Posterior vena cava (tissue), 2 donors: ENCODE measurements at regions not wholly inside any gene's neighbourhood (a gene's known extent, or its start where the extent isn't known, plus 50 kb on each side); places are given as distances from the start of the nearest gene placed in this dataset.
"Not testable (repeated sequence)": the region's sequence is repeated elsewhere in the genome, so short reads cannot be mapped to it uniquely, and the experiment has no call there.

ENCODE experiments used
- DNase-seq: peaks from one replicate; pipeline ENCODE4 v3.0.0-alpha.2; 2020; ENCODE audit warnings: low spot score
- intact Hi-C, 2 donors: fragments of 100-400 bp; cut with DNase I; formaldehyde crosslinking; loops; one replicate each; pipeline versions ENCODE4 v1.14.1 to v1.14.2; 2022 to 2023
- donor health status: DM: yes; HTN: yes; CAD: no.
- donor health status: DM: yes; HTN: yes; CAD: no.

- intact Hi-C loops = no loop called here
- no peak for DNase-seq
Measured at GRCh38 chr10:36443233-36443632, 682.2 kb upstream of the ANKRD30A start.

- intact Hi-C loops = no loop called here
- DNase-seq = no peak
Measured at GRCh38 chr10:36441557-36441956, 683.8 kb upstream of the ANKRD30A start.

GRCh38 chr10:36440539-36440938 is 684.9 kb upstream of the ANKRD30A start:
- no peak for DNase-seq
- intact Hi-C loops = no loop called here

GRCh38 chr10:36437367-36437766 is 688.0 kb upstream of the ANKRD30A start:
- intact Hi-C loops = no loop called here

GRCh38 chr10:36428507-36428906 is 696.9 kb upstream of the ANKRD30A start:
- no peak for DNase-seq
- intact Hi-C loops = no loop called here

More at GRCh38 chr10:36437367-36437766, 688.0 kb upstream of the ANKRD30A start:
- DNase-seq = no peak

GRCh38 chr10:36425131-36425797 is 700.1 kb upstream of the ANKRD30A start:
- intact Hi-C loops = no loop called here
- no peak for DNase-seq

- DNase-seq = no peak
- intact Hi-C loops = no loop called here
Measured at GRCh38 chr10:36424502-36424901, 700.9 kb upstream of the ANKRD30A start.

GRCh38 chr10:36423821-36424248 is 701.6 kb upstream of the ANKRD30A start:
- no peak for DNase-seq
- intact Hi-C loops = no loop called here

GRCh38 chr10:36421992-36422391 is 703.4 kb upstream of the ANKRD30A start:
- DNase-seq = no peak
- intact Hi-C loops = no loop called here

- intact Hi-C loops = no loop called here
- no peak for DNase-seq
Measured at GRCh38 chr10:36416513-36416912, 708.9 kb upstream of the ANKRD30A start.

- intact Hi-C loops = no loop called here
- no peak for DNase-seq
Measured at GRCh38 chr10:36412942-36413341, 712.5 kb upstream of the ANKRD30A start.

- intact Hi-C loops, DNase-seq: not testable (repeated sequence)
Measured at GRCh38 chr10:36400238-36400637, 725.2 kb upstream of the ANKRD30A start.

- DNase-seq = no peak
- intact Hi-C loops = no loop called here
Measured at GRCh38 chr10:36393801-36394200, 731.6 kb upstream of the ANKRD30A start.

GRCh38 chr10:36391405-36391804 is 734.0 kb upstream of the ANKRD30A start:
- intact Hi-C loops = no loop called here
- DNase-seq = no peak

- intact Hi-C loops = no loop called here
- DNase-seq = no peak
Measured at GRCh38 chr10:36390221-36390620, 735.2 kb upstream of the ANKRD30A start.

- intact Hi-C loops = no loop called here
- no peak for DNase-seq
Measured at GRCh38 chr10:36388166-36388565, 737.2 kb upstream of the ANKRD30A start.

- DNase-seq = no peak
- intact Hi-C loops = no loop called here
Measured at GRCh38 chr10:36385693-36386092, 739.7 kb upstream of the ANKRD30A start.

GRCh38 chr10:36383349-36383748 is 741.3 kb upstream of the FZD8 start:
- intact Hi-C loops = no loop called here
- DNase-seq = no peak

GRCh38 chr10:36381748-36382147 is 739.7 kb upstream of the FZD8 start:
- no peak for DNase-seq
- intact Hi-C loops = no loop called here

- no peak for DNase-seq
- intact Hi-C loops = no loop called here
Measured at GRCh38 chr10:36380538-36380937, 738.4 kb upstream of the FZD8 start.

- intact Hi-C loops = no loop called here
- DNase-seq = no peak
Measured at GRCh38 chr10:36375107-36375506, 733.0 kb upstream of the FZD8 start.
